HUES64 (cell line): ENCODE measurements at regions not wholly inside any gene's neighbourhood (a gene's known extent, or its start where the extent isn't known, plus 50 kb on each side); places are given as distances from the start of the nearest gene placed in this dataset.
"Not testable (repeated sequence)": the region's sequence is repeated elsewhere in the genome, so short reads cannot be mapped to it uniquely, and the experiment has no call there.

Source experiments
- H3K27ac ChIP-seq: 2 replicates; pipeline ENCODE4 v1.7.0; 2013; ENCODE audit warnings: low read depth, low read length, inconsistent platforms
- H3K27me3 ChIP-seq: 2 replicates; pipeline ENCODE4 v1.6.1; 2013; ENCODE audit warnings: mild to moderate bottlenecking, low read length; ENCODE audit not compliant: insufficient read depth
- H3K36me3 ChIP-seq: 2 replicates; pipeline ENCODE4 v1.6.1; 2013; ENCODE audit warnings: mild to moderate bottlenecking, low read length; ENCODE audit not compliant: insufficient read depth
- H3K4me1 ChIP-seq: 2 replicates; pipeline ENCODE4 v1.6.1; 2013; ENCODE audit warnings: mild to moderate bottlenecking, low read length, moderate library complexity; ENCODE audit not compliant: insufficient read depth
- H3K4me3 ChIP-seq: 2 replicates; pipeline ENCODE4 v1.5.1; 2013; ENCODE audit warnings: mild to moderate bottlenecking, low read length, moderate library complexity
- H3K9ac ChIP-seq: 2 replicates; pipeline ENCODE4 v1.6.1; 2013; ENCODE audit warnings: mild to moderate bottlenecking, low read depth, low read length
- H3K9me3 ChIP-seq: 2 replicates; pipeline ENCODE4 v1.6.1; 2013; ENCODE audit warnings: low read depth, low read length; ENCODE audit not compliant: insufficient read depth
- WGBS: fragments of 150-250, 120-280 bp; methylation state at CpG from one replicate; pipeline ENCODE4 v1.1.7; 2013; ENCODE audit warnings: missing lambda C conversion rate; 5-methylcytosine and 5-hydroxymethylcytosine counted together

GRCh38 chr4:66157594-66157993 is 487.3 kb upstream of the EPHA5 start:
- Histone ChIP-seq H3K9ac (no peak overlapping the region), H3K4me1 (no peaks in the 10 kb centered on the region), H3K27ac (no peak overlapping the region), H3K36me3 (no peaks in the 10 kb centered on the region), H3K4me3 (no peak overlapping the region), H3K27me3 (no peaks in the 10 kb centered on the region), H3K9me3 (no peaks in the 10 kb centered on the region)

GRCh38 chr4:66130042-66130441 is 459.8 kb upstream of the EPHA5 start:
- WGBS: 93% methylated on average over 5 of the region's 6 CpGs
- Histone ChIP-seq H3K4me3 (no peak overlapping the region), H3K9me3 (no peaks in the 10 kb centered on the region), H3K27ac (no peak overlapping the region), H3K9ac (no peak overlapping the region), H3K36me3 (no peaks in the 10 kb centered on the region), H3K27me3 (no peaks in the 10 kb centered on the region), H3K4me1 (no peaks in the 10 kb centered on the region)

- Histone ChIP-seq H3K36me3 (no peaks in the 10 kb centered on the region), H3K27me3 (no peaks in the 10 kb centered on the region), H3K4me3 (no peak overlapping the region), H3K4me1 (no peaks in the 10 kb centered on the region), H3K27ac (no peak overlapping the region), H3K9ac (no peak overlapping the region), H3K9me3 (no peaks in the 10 kb centered on the region)
- WGBS: 88% methylated on average over 1 of the region's 1 CpG
Measured at GRCh38 chr4:66123831-66124413, 453.6 kb upstream of the EPHA5 start.

- H3K36me3 ChIP-seq: no peaks in the 10 kb centered on the region
- no peaks in the 10 kb centered on the region for H3K9me3 ChIP-seq
- H3K4me1 ChIP-seq: no peaks in the 10 kb centered on the region
- H3K27me3 ChIP-seq: no peaks in the 10 kb centered on the region
- no peak overlapping the region for H3K4me3 ChIP-seq
- no peak overlapping the region for H3K27ac ChIP-seq
- no peak overlapping the region for H3K9ac ChIP-seq
Measured at GRCh38 chr4:66123190-66123589, 452.9 kb upstream of the EPHA5 start.

- H3K4me1 ChIP-seq, H3K36me3 ChIP-seq, H3K4me3 ChIP-seq, H3K9me3 ChIP-seq, H3K9ac ChIP-seq, H3K27ac ChIP-seq, H3K27me3 ChIP-seq: not testable (repeated sequence)
Measured at GRCh38 chr4:66115231-66115630, 444.9 kb upstream of the EPHA5 start.

- no peaks in the 10 kb centered on the region for H3K27me3 ChIP-seq
- H3K36me3 ChIP-seq: no peaks in the 10 kb centered on the region
- H3K9ac ChIP-seq: no peak overlapping the region
- no peak overlapping the region for H3K4me3 ChIP-seq
- no peaks in the 10 kb centered on the region for H3K4me1 ChIP-seq
- no peaks in the 10 kb centered on the region for H3K9me3 ChIP-seq
- H3K27ac ChIP-seq: no peak overlapping the region
Measured at GRCh38 chr4:66108898-66109297, 438.6 kb upstream of the EPHA5 start.

- H3K27ac ChIP-seq: no peak overlapping the region
- no peak overlapping the region for H3K9ac ChIP-seq
- H3K4me1 ChIP-seq: no peaks in the 10 kb centered on the region
- H3K36me3 ChIP-seq: no peaks in the 10 kb centered on the region
- no peaks in the 10 kb centered on the region for H3K9me3 ChIP-seq
- no peak overlapping the region for H3K4me3 ChIP-seq
- no peaks in the 10 kb centered on the region for H3K27me3 ChIP-seq
- 93% methylated on average over 5 of the region's 5 CpGs for WGBS
Measured at GRCh38 chr4:66097218-66097617, 426.9 kb upstream of the EPHA5 start.

GRCh38 chr4:66095065-66095464 is 424.8 kb upstream of the EPHA5 start:
- no peak overlapping the region for H3K9ac ChIP-seq
- no peaks in the 10 kb centered on the region for H3K27me3 ChIP-seq
- H3K27ac ChIP-seq: no peak overlapping the region
- no peak overlapping the region for H3K4me3 ChIP-seq
- H3K36me3 ChIP-seq: no peaks in the 10 kb centered on the region
- H3K9me3 ChIP-seq: no peaks in the 10 kb centered on the region
- no peaks in the 10 kb centered on the region for H3K4me1 ChIP-seq
- 95% methylated on average over 2 of the region's 2 CpGs for WGBS

- 97% methylated on average over 15 of the region's 15 CpGs for WGBS
- Histone ChIP-seq H3K36me3 (no peaks in the 10 kb centered on the region), H3K27ac (no peak overlapping the region), H3K4me1 (no peaks in the 10 kb centered on the region), H3K27me3 (no peaks in the 10 kb centered on the region), H3K9me3 (no peaks in the 10 kb centered on the region), H3K4me3 (no peak overlapping the region), H3K9ac (no peak overlapping the region)
Measured at GRCh38 chr4:66094070-66094469, 423.8 kb upstream of the EPHA5 start.

GRCh38 chr4:66091786-66092185 is 421.5 kb upstream of the EPHA5 start:
- 96% methylated on average over 1 of the region's 1 CpG for WGBS
- no peaks in the 10 kb centered on the region for H3K4me1 ChIP-seq
- H3K27ac ChIP-seq: no peak overlapping the region
- no peak overlapping the region for H3K9ac ChIP-seq
- H3K9me3 ChIP-seq: no peaks in the 10 kb centered on the region
- H3K36me3 ChIP-seq: no peaks in the 10 kb centered on the region
- no peak overlapping the region for H3K4me3 ChIP-seq
- H3K27me3 ChIP-seq: no peaks in the 10 kb centered on the region

- Histone ChIP-seq H3K9me3 (no peaks in the 10 kb centered on the region), H3K4me1 (no peaks in the 10 kb centered on the region), H3K4me3 (no peak overlapping the region), H3K27me3 (no peaks in the 10 kb centered on the region), H3K27ac (no peak overlapping the region), H3K9ac (no peak overlapping the region), H3K36me3 (no peaks in the 10 kb centered on the region)
- WGBS: 97% methylated on average over 2 of the region's 2 CpGs
Measured at GRCh38 chr4:66073961-66074360, 403.7 kb upstream of the EPHA5 start.

- Histone ChIP-seq H3K4me3 (no peak overlapping the region), H3K36me3 (no peaks in the 10 kb centered on the region), H3K9me3 (no peaks in the 10 kb centered on the region), H3K4me1 (no peaks in the 10 kb centered on the region), H3K9ac (no peak overlapping the region), H3K27ac (no peak overlapping the region), H3K27me3 (no peaks in the 10 kb centered on the region)
- 84% methylated on average over 2 of the region's 2 CpGs for WGBS
Measured at GRCh38 chr4:66071911-66072310, 401.6 kb upstream of the EPHA5 start.
